ENCODE measurements at regions not wholly inside any gene's neighbourhood (a gene's known extent, or its start where the extent isn't known, plus 50 kb on each side); places are given as distances from the start of the nearest gene placed in this dataset.

- DNase-seq (ENCODE audit: extremely low read depth, low read depth): no peak
- no peak for TF ChIP-seq CTCF (IDR thresholded peaks at IDR 0.05; ENCODE audit: low read depth, low read length)
These were observed 148.8 kb downstream of the INO80D start for GRCh38 chr2:205937211-205937610.

GRCh38 chr2:205936446-205936845 lies 149.5 kb downstream of the INO80D start:
- TF ChIP-seq CTCF (IDR thresholded peaks at IDR 0.05; ENCODE audit: low read depth, low read length): no peak
- no peak for DNase-seq (ENCODE audit: extremely low read depth, low read depth)

- no peak for TF ChIP-seq CTCF (IDR thresholded peaks at IDR 0.05; ENCODE audit: low read depth, low read length)
- DNase-seq (ENCODE audit: extremely low read depth, low read depth): no peak
These were observed 151.5 kb downstream of the INO80D start for GRCh38 chr2:205934443-205934842.

- no peak for TF ChIP-seq CTCF (IDR thresholded peaks at IDR 0.05; ENCODE audit: low read depth, low read length)
- no peak for DNase-seq (ENCODE audit: extremely low read depth, low read depth)
These were observed 153.1 kb downstream of the INO80D start for GRCh38 chr2:205932861-205933260.

- TF ChIP-seq CTCF (IDR thresholded peaks at IDR 0.05; ENCODE audit: low read depth, low read length): no peak
- DNase-seq (ENCODE audit: extremely low read depth, low read depth): no peak
These were observed 154.6 kb downstream of the INO80D start for GRCh38 chr2:205931388-205931787.

GRCh38 chr2:205930209-205930608 lies 155.8 kb downstream of the INO80D start:
- no peak for DNase-seq (ENCODE audit: extremely low read depth, low read depth)
- TF ChIP-seq CTCF (IDR thresholded peaks at IDR 0.05; ENCODE audit: low read depth, low read length): no peak

- no peak for TF ChIP-seq CTCF (IDR thresholded peaks at IDR 0.05; ENCODE audit: low read depth, low read length)
- no peak for DNase-seq (ENCODE audit: extremely low read depth, low read depth)
These were observed 156.6 kb downstream of the INO80D start for GRCh38 chr2:205929246-205929942.

Data from AG09319 (cell line).